ENCODE measurements at regions not wholly inside any gene's neighbourhood (a gene's known extent, or its start where the extent isn't known, plus 50 kb on each side); places are given as distances from the start of the nearest gene placed in this dataset.
"Not testable (repeated sequence)": the region's sequence is repeated elsewhere in the genome, so short reads cannot be mapped to it uniquely, and the experiment has no call there.

DNA sequence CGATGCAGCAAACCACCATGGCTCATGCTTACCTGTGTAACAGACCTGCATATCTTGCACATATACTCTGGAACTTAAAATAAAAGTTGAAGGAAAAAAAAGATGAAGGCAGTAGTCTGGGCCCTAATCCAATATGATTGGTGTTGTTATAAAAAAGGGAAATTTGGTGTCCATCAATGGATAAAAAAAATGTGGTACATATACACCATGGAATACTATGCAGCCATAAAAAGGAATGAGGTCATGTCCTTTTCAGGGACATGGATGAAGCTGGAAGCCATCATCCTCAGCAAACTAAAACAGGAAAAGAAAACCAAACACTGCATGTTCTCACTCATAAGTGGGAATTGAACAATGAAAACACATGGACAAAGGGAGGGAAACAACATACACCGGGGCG is 74.1 kb upstream of the GPR101 start:
- intact Hi-C loops (cut with DNase I); DNase-seq (ENCODE audit: low spot score); ATAC-seq: not testable (repeated sequence)

DNA sequence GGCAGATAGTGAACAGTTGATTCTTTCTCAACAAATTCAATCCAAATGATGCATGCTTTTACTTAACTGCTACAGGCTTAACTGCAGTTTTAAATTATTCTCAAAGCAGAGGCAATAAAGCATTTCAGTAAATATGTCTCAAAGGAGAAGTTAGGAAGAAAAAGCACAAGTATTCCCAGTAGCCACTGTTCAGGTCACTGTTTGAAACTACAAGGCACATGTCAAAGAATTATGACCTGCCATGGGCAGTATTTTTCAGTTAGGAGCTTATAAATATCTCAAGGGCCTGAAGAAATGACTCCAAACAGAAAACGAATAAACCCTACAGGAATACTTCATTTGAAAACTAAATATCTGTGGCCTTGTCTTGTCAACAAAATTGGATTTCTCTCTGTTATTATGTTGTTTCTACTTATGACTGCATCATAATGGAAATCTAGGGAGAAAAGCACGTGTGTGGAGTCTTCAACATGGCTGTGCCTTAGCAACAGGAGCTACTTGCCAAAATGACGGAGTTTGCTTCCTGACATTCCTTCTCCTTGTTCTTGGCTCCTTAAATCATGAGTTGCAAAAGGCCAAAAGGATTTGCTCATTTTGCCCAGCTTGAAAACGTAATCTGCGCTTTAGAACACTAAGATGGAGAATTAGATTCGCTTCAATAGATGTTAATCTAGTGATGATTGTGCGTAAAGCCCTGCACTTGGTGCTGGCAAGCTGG is 67.6 kb upstream of the GPR101 start:
- no peak for ATAC-seq
- DNase-seq (ENCODE audit: low spot score) = no peak
- intact Hi-C loops (cut with DNase I) = no loop called here

Measured in sciatic nerve (tissue), 2 donors.